ENCODE measurements at regions not wholly inside any gene's neighbourhood (a gene's known extent, or its start where the extent isn't known, plus 50 kb on each side); places are given as distances from the start of the nearest gene placed in this dataset.

- ChIA-PET POLR2A (no interaction called here), CTCF (no interaction called here), SMC1A (ENCODE audit: uncharacterized antibody, unreplicated experiment) (no interaction called here), RAD21 (ENCODE audit: unreplicated experiment) (no interaction called here)
- TF ChIP-seq IRF4 (IDR thresholded peaks at IDR 0.05; ENCODE audit: low read depth, low read length) (no peak), ASH2L (IDR thresholded peaks at IDR 0.05; ENCODE audit: borderline replicate concordance, low read depth) (no peak), CREM (IDR thresholded peaks at IDR 0.05; ENCODE audit: low read depth) (no peak), CEBPZ (IDR thresholded peaks at IDR 0.05; ENCODE audit: low read depth, low read length) (no peak), POLR2A (IDR thresholded peaks at IDR 0.05; ENCODE audit: low read depth, low read length) (no peak), TBL1XR1 (IDR thresholded peaks at IDR 0.05; ENCODE audit: low read depth, low read length) (no peak), LARP7 (IDR thresholded peaks at IDR 0.05) (no peak), HDAC6 (IDR thresholded peaks at IDR 0.05; ENCODE audit: unreplicated experiment) (no peak), ZNF384 (IDR thresholded peaks at IDR 0.05; ENCODE audit: borderline replicate concordance, low read depth, low read length) (no peak), SREBF1 (IDR thresholded peaks at IDR 0.05; ENCODE audit: low read length) (no peak), CHD4 (IDR thresholded peaks at IDR 0.05) (no peak), RAD51 (IDR thresholded peaks at IDR 0.05) (no peak), ATF3 (IDR thresholded peaks at IDR 0.05; ENCODE audit: borderline replicate concordance, extremely low read depth, low read depth, low read length) (no peak), JUND (IDR thresholded peaks at IDR 0.05; ENCODE audit: low read depth, low read length) (no peak), SREBF2 (IDR thresholded peaks at IDR 0.05; ENCODE audit: low read length) (no peak)
- TF ChIP-seq, protein P1, sequence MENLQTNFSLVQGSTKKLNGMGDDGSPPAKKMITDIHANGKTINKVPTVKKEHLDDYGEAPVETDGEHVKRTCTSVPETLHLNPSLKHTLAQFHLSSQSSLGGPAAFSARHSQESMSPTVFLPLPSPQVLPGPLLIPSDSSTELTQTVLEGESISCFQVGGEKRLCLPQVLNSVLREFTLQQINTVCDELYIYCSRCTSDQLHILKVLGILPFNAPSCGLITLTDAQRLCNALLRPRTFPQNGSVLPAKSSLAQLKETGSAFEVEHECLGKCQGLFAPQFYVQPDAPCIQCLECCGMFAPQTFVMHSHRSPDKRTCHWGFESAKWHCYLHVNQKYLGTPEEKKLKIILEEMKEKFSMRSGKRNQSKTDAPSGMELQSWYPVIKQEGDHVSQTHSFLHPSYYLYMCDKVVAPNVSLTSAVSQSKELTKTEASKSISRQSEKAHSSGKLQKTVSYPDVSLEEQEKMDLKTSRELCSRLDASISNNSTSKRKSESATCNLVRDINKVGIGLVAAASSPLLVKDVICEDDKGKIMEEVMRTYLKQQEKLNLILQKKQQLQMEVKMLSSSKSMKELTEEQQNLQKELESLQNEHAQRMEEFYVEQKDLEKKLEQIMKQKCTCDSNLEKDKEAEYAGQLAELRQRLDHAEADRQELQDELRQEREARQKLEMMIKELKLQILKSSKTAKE (IDR thresholded peaks at IDR 0.05; ENCODE audit: low read depth, poor library complexity, severe bottlenecking) = no peak
- FAIRE-seq (no peak), ATAC-seq (no peak), DNase-seq (ENCODE audit: low read depth, low spot score) (no peak)
- WGBS (ENCODE audit: insufficient coverage, insufficient replicate concordance, low lambda C conversion rate, missing lambda C conversion rate) = 70% methylated on average over 2 of the region's 2 CpGs
- intact Hi-C loops (cut with micrococcal nuclease; ENCODE audit: unreplicated experiment) = no loop called here
- no peak overlapping the region for H2AFZ ChIP-seq (ENCODE audit: control insufficient read depth, low read depth, low read length)
- no peak overlapping the region for H3K9ac ChIP-seq (ENCODE audit: control insufficient read depth, insufficient read depth, low read length)
- no peak overlapping the region for H3K27ac ChIP-seq (ENCODE audit: control insufficient read depth, insufficient read depth)
- in situ Hi-C loops (cut with MboI) = no loop called here
- no peak overlapping the region for H3K4me3 ChIP-seq
- H3K36me3 ChIP-seq (ENCODE audit: control insufficient read depth in 2 of 2, insufficient read depth in 2 of 2, low read length in 1 of 2) = no peaks in the 10 kb centered on the region
- H3K79me2 ChIP-seq (ENCODE audit: control insufficient read depth, insufficient read depth, low read length) = no peaks in the 10 kb centered on the region
- H3K9me3 ChIP-seq (replicated peaks; ENCODE audit: control insufficient read depth, insufficient read depth, low read length) = no peaks in the 10 kb centered on the region
- no peak overlapping the region for H3K4me2 ChIP-seq (ENCODE audit: control insufficient read depth, insufficient read depth)
- no TSS peak for BruUV-seq (replicated peaks)
- no peaks in the 10 kb centered on the region for H3K4me1 ChIP-seq (ENCODE audit: control insufficient read depth, insufficient read depth, low read length)
- no peaks in the 10 kb centered on the region for H4K20me1 ChIP-seq (ENCODE audit: control insufficient read depth, insufficient read depth)
- no peaks in the 10 kb centered on the region for H3K27me3 ChIP-seq (replicated peaks in 1 of 2; ENCODE audit: control insufficient read depth in 2 of 2, insufficient read depth in 2 of 2, low read length in 1 of 2)
These were observed 382.7 kb downstream of the CHSY3 start for GRCh38 chr5:130286971-130287370.
